ENCODE measurements at regions not wholly inside any gene's neighbourhood (a gene's known extent, or its start where the extent isn't known, plus 50 kb on each side); places are given as distances from the start of the nearest gene placed in this dataset.

DNA sequence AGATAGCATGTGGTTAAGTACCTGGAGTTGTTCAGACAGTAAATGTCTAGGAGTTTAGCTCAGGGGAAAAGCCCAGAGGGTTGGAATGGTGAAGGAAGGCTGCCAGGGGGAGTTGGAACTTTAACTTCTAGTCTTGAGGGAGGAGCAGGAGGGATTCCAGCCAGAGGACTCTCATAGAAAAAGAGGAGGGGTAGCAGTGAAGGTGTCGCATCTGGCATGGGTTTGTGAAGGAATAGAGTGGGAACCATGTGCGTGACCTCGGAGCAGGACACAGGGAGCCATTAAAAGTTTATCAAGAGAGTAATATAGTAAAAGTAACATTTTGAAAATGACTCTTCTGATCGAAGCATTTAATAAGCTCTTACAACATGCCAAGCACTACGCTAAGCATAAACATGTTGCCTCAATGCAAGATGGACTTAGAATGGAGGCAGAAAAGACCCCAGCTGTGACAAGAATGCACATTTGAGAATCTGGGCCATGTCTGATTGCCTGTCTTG lies 632.4 kb upstream of the CAMK1G start:
- TF ChIP-seq, protein P1, sequence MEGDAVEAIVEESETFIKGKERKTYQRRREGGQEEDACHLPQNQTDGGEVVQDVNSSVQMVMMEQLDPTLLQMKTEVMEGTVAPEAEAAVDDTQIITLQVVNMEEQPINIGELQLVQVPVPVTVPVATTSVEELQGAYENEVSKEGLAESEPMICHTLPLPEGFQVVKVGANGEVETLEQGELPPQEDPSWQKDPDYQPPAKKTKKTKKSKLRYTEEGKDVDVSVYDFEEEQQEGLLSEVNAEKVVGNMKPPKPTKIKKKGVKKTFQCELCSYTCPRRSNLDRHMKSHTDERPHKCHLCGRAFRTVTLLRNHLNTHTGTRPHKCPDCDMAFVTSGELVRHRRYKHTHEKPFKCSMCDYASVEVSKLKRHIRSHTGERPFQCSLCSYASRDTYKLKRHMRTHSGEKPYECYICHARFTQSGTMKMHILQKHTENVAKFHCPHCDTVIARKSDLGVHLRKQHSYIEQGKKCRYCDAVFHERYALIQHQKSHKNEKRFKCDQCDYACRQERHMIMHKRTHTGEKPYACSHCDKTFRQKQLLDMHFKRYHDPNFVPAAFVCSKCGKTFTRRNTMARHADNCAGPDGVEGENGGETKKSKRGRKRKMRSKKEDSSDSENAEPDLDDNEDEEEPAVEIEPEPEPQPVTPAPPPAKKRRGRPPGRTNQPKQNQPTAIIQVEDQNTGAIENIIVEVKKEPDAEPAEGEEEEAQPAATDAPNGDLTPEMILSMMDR (IDR thresholded peaks at IDR 0.05), result no peak
- TF ChIP-seq POLR2A (IDR thresholded peaks at IDR 0.05) (no peak), EP300 (IDR thresholded peaks at IDR 0.05) (no peak)
